Heart right ventricle (tissue), 16 donors: ENCODE measurements at regions not wholly inside any gene's neighbourhood (a gene's known extent, or its start where the extent isn't known, plus 50 kb on each side); places are given as distances from the start of the nearest gene placed in this dataset.

Experiments
- ATAC-seq, 8 donors: fragments of 200-7000 bp; cut with Tn5 transposase; one replicate each; pipeline ENCODE4 v1.9.1; 2020; ENCODE audit warnings: mild to moderate bottlenecking in 8 of 8, moderate library complexity in 8 of 8, moderate number of reproducible peaks in 1 of 8
- DNase-seq, 2 donors: peaks; one replicate each; pipeline ENCODE4 v3.0.0-alpha.2; 2020
- H3K27ac ChIP-seq, 10 donors: fragments of 200-600 bp; sonication (generic) in 2 of 10; one replicate each; pipeline versions ENCODE4 v1.5.0 to v1.8.0; 2020 to 2022; ENCODE audit warnings: mild to moderate bottlenecking in 3 of 10
- H3K27me3 ChIP-seq, 7 donors: fragments of 200-600 bp; one replicate each; pipeline ENCODE4 v1.8.0; 2021 to 2022; ENCODE audit warnings: mild to moderate bottlenecking in 2 of 7
- H3K36me3 ChIP-seq, 9 donors: fragments of 200-600 bp; sonication (generic) in 1 of 9; one replicate each; pipeline versions ENCODE4 v1.5.0 to v1.8.0; 2020 to 2022; ENCODE audit warnings: mild to moderate bottlenecking in 2 of 9
- H3K4me1 ChIP-seq, 9 donors: fragments of 200-600 bp; sonication (generic) in 1 of 9; one replicate each; pipeline versions ENCODE4 v1.5.0 to v1.8.0; 2020 to 2022; ENCODE audit warnings: mild to moderate bottlenecking in 4 of 9
- H3K4me3 ChIP-seq, 10 donors: fragments of 200-600 bp; sonication (generic) in 2 of 10; one replicate each; pipeline versions ENCODE4 v1.5.0 to v1.8.0; 2020 to 2022; ENCODE audit warnings: mild to moderate bottlenecking in 7 of 10, moderate library complexity in 2 of 10
- H3K9me3 ChIP-seq, 11 donors: fragments of 200-600 bp in 10 of 11; sonication (generic) in 2 of 11; one replicate each; pipeline versions ENCODE4 v1.5.0 to v1.8.0; 2013 to 2022; ENCODE audit warnings: mild to moderate bottlenecking in 2 of 11, control low read depth in 1 of 11, moderate library complexity in 1 of 11
- WGBS, 2 donors: extraction: QIAGEN DNeasy Blood & Tissue Kit; methylation state at CpG; one replicate each; pipeline ENCODE4 v1.1.7; 2013; ENCODE audit warnings: inconsistent platforms in 1 of 2; 5-methylcytosine and 5-hydroxymethylcytosine counted together
- intact Hi-C, 10 donors: fragments of 100-400 bp; cut with DNase I; formaldehyde crosslinking; loops; one replicate each; pipeline versions ENCODE4 v1.11.1 to v1.14.2; 2022
- TF ChIP-seq, protein P1 (sequence below), 9 donors: fragments of 200-600 bp; sonication (generic) in 2 of 9; IDR thresholded peaks; one replicate each; pipeline versions ENCODE4 v1.5.0 to v1.8.0; 2021 to 2022; ENCODE audit warnings: antibody characterized with exemption in 9 of 9, mild to moderate bottlenecking in 5 of 9, moderate library complexity in 1 of 9
- donor health status: Arrhythmogenic right ventricular cardiomyopathy.
- donor health status: ischemic (EF 13 %, LVEDD 7.1; RV severe dilation, severe dysfunction).
- donor health status: healthy with polysubstance abuse.
- donor health status: DM: no; HTN: yes; CAD: no.
- donor health status: DM: no; HTN: no; CAD: no.
- donor health status: ischemic (EF 25% LVEDD 6.9; RV normal size, moderate dysfunction).
- donor health status: ischemic (EF 25% LVEDD 5.7; RV mildly dilated, moderate dysfunction).
- donor health status: healthy.
- donor health status: DM: yes; HTN: yes; CAD: no.
- donor health status: Ischemic cardiomyopathy.
- donor health status: ischemic (EF 35%, LVEDD 5.7; RV mildly dilated, moderate dysfunction).
- donor health status: nonischemic (EF 11% LVEDD 7.7; RV severe dilation, severe dysfunction).
- donor health status: DM: yes; HTN: yes; CAD: no.
- donor health status: PGD.
- donor health status: ischemic (EF 29% LVEDD 5.4; RV normal size, mild dysfunction).
- donor health status: nonischemic (EF 23%, LVEDD 6.1; RV moderate dilation, normal function).

- peaks cover 0 to 8% (median 0%) of the 10 kb centered on the region in 11 donors for H3K9me3 ChIP-seq
- no peak overlapping the region for H3K4me3 ChIP-seq
- no peaks in the 10 kb centered on the region for H3K27me3 ChIP-seq
- no peak for ATAC-seq
- WGBS, 2 donors = 92 to 94% methylated on average over 17 of the region's 17 CpGs
- DNase-seq = no peak
- TF ChIP-seq, protein P1, sequence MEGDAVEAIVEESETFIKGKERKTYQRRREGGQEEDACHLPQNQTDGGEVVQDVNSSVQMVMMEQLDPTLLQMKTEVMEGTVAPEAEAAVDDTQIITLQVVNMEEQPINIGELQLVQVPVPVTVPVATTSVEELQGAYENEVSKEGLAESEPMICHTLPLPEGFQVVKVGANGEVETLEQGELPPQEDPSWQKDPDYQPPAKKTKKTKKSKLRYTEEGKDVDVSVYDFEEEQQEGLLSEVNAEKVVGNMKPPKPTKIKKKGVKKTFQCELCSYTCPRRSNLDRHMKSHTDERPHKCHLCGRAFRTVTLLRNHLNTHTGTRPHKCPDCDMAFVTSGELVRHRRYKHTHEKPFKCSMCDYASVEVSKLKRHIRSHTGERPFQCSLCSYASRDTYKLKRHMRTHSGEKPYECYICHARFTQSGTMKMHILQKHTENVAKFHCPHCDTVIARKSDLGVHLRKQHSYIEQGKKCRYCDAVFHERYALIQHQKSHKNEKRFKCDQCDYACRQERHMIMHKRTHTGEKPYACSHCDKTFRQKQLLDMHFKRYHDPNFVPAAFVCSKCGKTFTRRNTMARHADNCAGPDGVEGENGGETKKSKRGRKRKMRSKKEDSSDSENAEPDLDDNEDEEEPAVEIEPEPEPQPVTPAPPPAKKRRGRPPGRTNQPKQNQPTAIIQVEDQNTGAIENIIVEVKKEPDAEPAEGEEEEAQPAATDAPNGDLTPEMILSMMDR (IDR thresholded peaks at IDR 0.05) = no peak
- H3K36me3 ChIP-seq = no peaks in the 10 kb centered on the region
- intact Hi-C loops = no loop called here
- H3K4me1 ChIP-seq = peaks cover 0 to 9% (median 0%) of the 10 kb centered on the region in 9 donors
- no peak overlapping the region for H3K27ac ChIP-seq
These were observed 463.8 kb downstream of the LPIN1 start for GRCh38 chr2:12210016-12210933.

DNA sequence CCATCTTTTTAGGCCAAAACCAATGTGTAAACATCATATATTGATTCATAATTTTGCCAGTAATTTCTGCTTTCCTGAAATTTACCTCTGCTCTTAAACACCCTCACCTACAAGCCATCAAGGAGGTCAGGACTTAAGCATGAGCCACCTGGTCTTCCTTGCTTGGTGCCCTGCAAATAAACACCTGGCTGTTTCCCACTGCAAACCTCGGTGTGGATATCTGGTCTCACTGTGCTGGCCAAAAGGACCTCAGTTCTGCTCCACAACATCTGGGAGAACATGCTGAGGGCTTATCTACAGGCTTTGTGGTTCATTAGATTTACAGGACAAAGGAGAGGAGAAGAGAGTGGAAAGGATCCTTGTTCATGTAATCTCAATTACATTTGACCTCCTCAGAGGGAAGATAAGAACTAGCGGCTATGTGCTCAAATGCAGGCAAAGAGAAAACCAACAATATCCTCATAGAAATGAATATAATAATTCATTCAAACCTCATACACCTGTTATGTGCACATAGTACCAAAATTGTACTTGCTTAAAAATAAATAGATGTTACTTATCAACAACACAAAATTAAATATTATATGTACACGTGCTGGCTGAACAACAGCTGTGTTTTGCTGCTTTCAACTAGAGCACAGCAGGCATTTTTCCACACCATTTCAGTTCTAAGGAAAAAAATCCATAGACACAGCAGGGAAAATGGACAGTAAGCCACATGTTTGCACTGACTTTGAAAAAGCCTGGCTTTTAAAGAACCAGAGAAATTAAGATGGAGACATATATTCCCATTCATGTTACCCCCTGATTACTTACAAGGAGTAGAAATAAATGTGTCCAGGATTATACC is 465.1 kb downstream of the LPIN1 start:
- TF ChIP-seq, protein P1 (IDR thresholded peaks at IDR 0.05) = no peak
- Histone ChIP-seq H3K27ac (no peak overlapping the region), H3K27me3 (no peaks in the 10 kb centered on the region), H3K9me3 (no peaks in the 10 kb centered on the region), H3K4me3 (no peak overlapping the region), H3K36me3 (no peaks in the 10 kb centered on the region), H3K4me1 (peaks cover 0 to 9% (median 0%) of the 10 kb centered on the region in 9 donors)
- no peak for ATAC-seq
- DNase-seq = no peak
- 86 to 90% methylated on average over 3 of the region's 3 CpGs for WGBS, 2 donors
- intact Hi-C loops = no loop called here

- WGBS, 2 donors = 72 to 76% methylated on average over 6 of the region's 6 CpGs
- DNase-seq (no peak), ATAC-seq (no peak)
- TF ChIP-seq, protein P1 (IDR thresholded peaks at IDR 0.05) = no peak
- no peaks in the 10 kb centered on the region for H3K36me3 ChIP-seq
- no peaks in the 10 kb centered on the region for H3K9me3 ChIP-seq
- no peak overlapping the region for H3K4me3 ChIP-seq
- peaks cover 0 to 19% (median 0%) of the 10 kb centered on the region in 9 donors for H3K4me1 ChIP-seq
- H3K27ac ChIP-seq = no peak overlapping the region
- intact Hi-C loops = no loop called here
- H3K27me3 ChIP-seq = no peaks in the 10 kb centered on the region
These were observed 466.6 kb downstream of the LPIN1 start for GRCh38 chr2:12212841-12213597.

- ATAC-seq (peak in 1 of 8 donors; percentile 46), DNase-seq (no peak)
- no peak overlapping the region for H3K27ac ChIP-seq
- TF ChIP-seq, protein P1 (IDR thresholded peaks at IDR 0.05) = no peak
- no peaks in the 10 kb centered on the region for H3K27me3 ChIP-seq
- intact Hi-C loops = no loop called here
- peaks cover 0 to 21% (median 0%) of the 10 kb centered on the region in 9 donors for H3K4me1 ChIP-seq
- H3K9me3 ChIP-seq = peaks cover 0 to 2% (median 0%) of the 10 kb centered on the region in 11 donors
- no peaks in the 10 kb centered on the region for H3K36me3 ChIP-seq
- 31 to 54% methylated on average over 1 of the region's 1 CpG for WGBS, 2 donors
- H3K4me3 ChIP-seq = no peak overlapping the region
These were observed 470.7 kb downstream of the LPIN1 start for GRCh38 chr2:12217175-12217574.
